ENCODE measurements at regions not wholly inside any gene's neighbourhood (a gene's known extent, or its start where the extent isn't known, plus 50 kb on each side); places are given as distances from the start of the nearest gene placed in this dataset.
"Not testable (repeated sequence)": the region's sequence is repeated elsewhere in the genome, so short reads cannot be mapped to it uniquely, and the experiment has no call there.

DNA sequence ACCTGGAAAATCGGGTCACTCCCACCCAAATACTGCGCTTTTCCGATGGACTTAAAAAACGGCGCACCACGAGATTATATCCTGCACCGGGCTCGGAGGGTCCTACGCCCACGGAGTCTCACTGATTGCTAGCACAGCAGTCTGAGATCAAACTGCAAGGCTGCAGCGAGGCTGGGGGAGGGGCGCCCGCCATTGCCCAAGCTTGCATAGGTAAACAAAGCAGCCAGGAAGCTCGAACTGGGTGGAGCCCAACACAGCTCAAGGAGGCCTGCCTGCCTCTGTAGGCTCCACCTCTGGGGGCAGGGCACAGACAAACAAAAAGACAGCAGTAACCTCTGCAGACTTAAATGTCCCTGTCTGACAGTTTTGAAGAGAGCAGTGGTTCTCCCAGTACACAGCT lies 226.5 kb upstream of the RGMB start:
- not testable (repeated sequence) for TF ChIP-seq POLR2A (IDR thresholded peaks at IDR 0.05; ENCODE audit: low read depth); EP300 (IDR thresholded peaks at IDR 0.05)
- TF ChIP-seq, protein P1, sequence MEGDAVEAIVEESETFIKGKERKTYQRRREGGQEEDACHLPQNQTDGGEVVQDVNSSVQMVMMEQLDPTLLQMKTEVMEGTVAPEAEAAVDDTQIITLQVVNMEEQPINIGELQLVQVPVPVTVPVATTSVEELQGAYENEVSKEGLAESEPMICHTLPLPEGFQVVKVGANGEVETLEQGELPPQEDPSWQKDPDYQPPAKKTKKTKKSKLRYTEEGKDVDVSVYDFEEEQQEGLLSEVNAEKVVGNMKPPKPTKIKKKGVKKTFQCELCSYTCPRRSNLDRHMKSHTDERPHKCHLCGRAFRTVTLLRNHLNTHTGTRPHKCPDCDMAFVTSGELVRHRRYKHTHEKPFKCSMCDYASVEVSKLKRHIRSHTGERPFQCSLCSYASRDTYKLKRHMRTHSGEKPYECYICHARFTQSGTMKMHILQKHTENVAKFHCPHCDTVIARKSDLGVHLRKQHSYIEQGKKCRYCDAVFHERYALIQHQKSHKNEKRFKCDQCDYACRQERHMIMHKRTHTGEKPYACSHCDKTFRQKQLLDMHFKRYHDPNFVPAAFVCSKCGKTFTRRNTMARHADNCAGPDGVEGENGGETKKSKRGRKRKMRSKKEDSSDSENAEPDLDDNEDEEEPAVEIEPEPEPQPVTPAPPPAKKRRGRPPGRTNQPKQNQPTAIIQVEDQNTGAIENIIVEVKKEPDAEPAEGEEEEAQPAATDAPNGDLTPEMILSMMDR (IDR thresholded peaks at IDR 0.05): not testable (repeated sequence)
